ENCODE measurements at regions not wholly inside any gene's neighbourhood (a gene's known extent, or its start where the extent isn't known, plus 50 kb on each side); places are given as distances from the start of the nearest gene placed in this dataset.

DNA sequence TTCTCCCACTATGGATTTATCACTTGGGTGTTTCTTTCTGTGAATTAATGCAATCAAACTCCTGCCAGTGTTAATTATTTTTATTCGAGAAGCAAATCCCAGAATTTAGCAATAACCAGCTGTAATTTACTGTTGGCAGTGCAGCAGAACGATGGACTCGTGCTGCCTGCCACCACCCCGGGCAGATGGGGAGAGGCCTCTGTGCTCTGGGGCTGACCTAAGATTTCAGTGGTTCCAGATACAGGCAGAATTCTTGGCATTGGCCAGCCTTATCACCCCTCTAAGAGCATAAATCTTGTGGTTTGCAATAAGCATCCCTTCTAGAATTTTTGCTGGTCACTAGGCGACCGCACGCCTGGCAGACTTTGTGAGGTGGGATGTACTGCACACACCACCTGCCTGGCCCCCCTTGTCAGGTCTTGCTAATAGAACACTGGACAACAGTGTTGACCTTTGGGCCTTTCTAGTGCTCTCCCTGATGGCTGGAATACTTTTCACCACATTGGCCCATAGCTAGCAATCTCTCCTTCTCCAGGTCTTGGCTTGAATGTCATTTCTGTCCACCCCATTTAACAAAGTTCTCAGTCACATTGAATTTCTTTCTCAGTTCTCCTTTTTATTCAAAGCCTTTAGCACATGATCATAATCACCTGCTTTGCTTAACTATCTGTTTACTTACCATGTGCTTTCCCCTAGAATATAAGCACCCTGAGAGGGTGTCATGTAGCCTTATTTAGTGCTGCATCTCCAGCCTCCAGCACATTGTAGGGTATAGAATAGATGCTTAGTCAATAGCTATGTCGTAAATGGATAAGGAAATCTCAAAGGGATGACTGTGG, 122.1 kb upstream of the DYNLRB2 start:
- DNase-seq, result no peak

DNA sequence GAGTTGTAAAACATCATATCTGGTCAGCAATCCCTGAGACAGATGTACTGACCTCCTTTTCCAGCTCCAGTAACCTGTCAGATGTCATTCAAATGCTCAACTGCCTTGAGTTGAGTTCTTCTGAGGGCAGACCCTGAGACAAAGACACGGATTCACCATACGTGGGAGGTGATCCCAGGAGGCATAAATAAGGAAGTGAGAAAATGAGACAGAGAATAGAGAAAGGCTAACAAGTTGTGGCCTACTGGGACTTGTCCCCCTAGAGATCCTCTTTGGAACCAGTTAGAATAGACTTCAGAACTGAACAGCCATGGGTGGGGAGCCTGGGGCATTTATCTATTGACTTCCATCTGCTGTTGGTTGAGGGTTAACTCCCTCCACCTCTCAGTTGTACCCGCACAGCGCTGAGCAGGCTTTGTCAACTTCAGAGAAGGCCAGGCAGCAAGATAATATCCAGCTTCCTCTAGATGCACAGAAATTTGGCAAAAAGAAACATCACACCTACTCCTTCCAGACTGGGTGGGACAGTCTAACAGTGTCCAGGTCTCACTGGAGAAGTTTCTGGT, 123.0 kb upstream of the DYNLRB2 start:
- no peak for DNase-seq

DNA sequence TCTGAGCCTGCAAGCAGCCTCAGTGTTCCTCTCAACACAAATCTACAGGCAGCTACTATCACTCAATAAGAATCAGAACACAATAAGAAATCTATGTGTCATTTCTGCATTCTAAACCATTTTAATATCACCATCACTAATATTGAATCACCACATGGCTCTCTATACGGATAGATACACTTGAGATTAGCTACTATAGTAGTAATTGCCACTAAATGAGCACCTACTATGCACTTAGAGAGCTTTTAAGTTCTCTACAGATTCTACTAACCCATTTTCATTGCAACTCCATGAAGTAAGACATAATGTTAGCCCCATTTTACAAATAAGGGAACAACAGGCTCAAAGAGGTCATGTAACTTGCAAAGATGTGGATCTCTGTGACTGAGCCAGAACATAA, 132.8 kb upstream of the DYNLRB2 start:
- DNase-seq, result no peak

DNA sequence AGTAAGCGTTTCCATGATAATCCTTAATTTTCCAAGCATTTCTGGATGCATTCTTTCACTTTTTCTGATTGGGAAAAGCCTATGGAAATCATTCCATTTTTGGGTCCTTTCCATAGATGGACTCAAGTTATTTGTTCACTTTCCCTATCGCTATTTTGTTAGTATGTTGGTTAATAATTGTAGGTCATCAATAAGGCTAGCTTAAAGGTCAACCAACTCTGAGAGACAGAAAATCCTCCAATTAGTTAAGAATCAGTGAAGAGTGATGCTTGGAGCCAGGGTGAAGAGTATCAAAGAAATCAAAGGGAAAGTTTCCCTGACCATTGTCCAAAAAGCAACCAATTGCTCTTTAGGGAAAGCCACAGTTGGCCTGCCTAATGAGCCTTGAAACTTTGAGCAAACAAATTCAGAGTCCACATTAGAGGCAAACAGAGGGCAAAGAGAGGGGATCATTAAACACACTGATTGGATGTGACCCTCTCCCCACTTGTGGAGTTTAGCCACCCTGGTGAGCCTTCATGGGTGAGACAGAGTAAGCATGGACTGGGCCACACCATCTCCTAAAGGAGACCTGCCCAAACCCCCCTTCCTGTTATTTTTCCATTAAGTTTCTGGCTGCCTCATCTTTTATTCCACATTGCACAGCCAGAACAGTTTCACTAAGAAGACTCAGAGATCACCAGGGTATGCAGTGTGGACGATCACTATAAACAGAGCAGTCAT, 133.4 kb upstream of the DYNLRB2 start:
- no peak for DNase-seq

DNA sequence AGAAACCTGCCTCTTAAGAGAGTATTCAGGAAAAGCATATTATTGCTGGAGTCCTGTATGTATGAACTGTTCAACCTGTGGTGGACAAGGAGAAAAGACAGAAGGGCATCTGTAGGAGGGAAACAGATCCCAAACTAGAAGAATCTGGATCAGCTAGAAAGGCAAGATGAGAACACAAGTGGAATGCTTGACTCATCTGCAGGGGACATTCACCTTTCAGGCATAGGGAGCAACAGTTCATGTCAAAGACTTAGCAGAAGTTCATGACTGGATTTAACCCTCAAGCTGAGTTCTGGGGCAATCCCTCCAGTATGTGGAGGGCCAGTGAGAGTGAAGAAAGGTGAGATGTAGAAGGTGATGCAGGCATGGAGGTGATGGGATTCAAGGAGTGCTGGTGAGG, 135.9 kb upstream of the DYNLRB2 start:
- no peak for DNase-seq

DNA sequence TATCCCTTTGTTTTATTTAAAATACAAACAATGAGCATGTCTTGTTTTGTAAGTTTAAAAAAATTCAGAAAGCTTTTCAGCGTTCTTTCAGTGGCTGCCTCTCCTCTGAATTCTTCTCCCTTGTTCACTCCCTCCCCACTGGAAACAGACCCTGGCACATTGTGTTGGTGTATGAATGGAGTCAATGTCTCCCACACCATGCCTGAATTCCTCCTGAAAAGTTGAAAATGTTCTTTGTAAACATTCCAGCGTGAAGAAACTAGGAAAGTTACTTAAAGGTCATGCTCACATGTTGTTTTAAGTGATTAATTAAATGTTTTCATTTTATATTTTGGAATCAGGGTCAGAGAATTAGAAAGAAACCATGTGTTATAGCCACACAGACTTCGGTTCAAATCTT, 136.9 kb upstream of the DYNLRB2 start:
- no peak for DNase-seq

DNA sequence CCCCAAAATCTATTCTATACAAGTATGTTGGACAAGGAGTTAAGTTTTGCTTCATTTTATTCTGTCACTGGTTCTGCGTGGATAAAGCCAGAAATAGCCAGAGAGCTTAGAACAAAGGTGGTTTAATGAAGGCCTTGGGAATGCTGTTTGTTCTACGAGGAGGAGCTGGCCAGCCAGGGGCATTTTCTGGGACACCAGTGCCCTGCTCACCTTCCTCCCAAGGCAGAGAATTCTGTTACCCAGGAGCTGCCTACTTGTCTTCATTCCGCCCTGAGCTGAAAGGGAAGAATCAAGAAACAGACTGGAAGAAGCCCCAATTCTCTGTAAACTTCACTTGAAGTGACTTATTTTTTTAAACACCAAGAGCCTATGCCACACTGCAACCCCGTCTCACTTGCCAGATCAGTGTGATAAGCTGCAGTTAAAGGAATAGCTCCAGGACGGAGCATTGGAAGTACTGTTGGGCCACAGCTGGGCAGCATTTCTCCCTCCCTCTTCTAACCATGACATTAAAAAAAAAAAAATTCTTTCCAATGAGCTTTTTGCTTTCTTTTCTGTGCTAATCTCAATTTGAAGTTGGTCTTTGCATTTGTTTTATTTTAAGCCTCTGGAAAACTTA, 149.8 kb upstream of the DYNLRB2 start:
- DNase-seq, result no peak

DNA sequence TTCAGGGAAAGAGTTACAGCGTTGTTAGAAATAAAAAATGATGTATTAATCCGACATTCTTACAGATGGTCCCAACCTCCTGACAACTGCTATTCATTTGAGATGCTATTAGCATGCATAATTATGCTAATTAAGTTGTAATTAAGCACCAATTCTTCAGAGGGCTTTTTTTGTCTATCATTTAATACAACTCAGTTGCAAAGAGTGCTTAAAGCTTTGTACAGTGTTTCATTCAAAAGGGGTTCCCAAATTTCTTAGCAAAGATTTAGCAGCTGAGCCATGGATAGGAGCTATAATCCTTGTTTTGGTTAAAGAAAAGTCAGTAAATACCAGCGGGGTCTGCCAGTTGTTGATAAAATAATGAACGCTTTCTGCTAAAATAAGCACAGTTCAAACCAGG, 150.7 kb upstream of the DYNLRB2 start:
- DNase-seq, result no peak

DNA sequence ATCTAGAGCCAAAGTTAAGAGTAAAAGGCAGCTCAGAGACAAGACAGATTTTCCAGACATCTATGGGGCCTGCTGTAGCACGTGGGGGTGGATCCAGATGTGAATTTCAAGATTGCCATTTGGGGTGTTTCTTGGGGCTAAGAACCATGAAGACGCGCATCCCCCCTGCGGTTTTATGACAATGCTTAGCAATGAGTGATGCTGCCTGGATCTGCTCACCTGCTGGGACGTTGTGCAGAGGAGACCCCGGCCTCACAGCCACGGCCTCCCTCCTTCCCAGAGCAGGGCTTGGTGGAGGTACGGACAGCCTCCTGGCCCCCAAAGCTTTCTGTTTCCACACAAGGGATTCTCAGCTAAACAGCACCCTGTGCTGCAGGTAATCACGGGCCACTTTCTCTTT, 151.5 kb upstream of the DYNLRB2 start:
- no peak for DNase-seq

DNA sequence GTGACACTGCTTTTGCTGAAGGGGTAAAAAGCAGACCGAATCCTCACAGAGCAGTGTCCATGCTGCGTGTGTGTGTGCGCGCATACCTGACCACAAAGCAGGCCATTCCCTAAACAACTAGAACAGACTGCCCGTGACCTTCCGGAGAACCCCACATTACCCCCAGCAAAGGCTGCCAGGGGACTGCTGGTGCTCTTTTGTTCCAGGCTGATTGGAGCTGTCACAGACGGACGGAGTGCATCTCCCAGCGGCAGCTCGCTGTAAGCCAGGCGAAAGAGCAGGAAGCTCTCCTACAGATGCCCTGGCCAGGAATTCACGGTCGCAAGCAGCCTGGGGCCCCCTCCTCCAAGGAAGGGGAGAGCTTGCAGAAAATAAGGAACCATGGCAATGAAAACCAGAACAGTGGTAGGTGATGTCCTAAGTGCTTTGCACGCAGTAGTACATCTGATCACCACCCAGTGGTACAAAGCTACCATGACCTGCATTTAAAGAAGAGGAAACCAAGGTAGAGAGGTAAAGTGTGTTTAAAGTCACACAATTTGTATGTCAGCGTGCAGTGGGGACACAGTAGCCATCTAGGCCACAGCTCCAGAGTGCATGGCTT, 153.4 kb upstream of the DYNLRB2 start:
- no peak for DNase-seq

DNA sequence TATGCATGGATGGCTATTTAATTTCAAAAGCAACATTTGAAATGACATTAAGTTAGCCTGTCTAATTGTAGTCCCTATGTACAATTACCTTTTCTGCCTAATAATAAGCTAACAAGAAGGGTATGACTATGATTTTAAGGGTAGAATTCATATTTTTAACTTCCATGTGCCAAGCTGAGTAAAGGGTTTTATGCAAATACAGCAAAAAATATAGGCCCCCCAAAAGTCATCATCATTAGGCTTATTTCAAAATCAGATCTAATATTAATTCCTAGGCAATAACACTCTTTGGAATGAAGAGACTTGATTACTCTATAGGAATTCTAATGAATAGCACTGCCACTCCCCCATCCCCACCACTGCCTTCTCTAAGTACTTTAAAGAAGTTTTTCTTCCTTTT, 155.9 kb upstream of the DYNLRB2 start:
- no peak for DNase-seq

DNA sequence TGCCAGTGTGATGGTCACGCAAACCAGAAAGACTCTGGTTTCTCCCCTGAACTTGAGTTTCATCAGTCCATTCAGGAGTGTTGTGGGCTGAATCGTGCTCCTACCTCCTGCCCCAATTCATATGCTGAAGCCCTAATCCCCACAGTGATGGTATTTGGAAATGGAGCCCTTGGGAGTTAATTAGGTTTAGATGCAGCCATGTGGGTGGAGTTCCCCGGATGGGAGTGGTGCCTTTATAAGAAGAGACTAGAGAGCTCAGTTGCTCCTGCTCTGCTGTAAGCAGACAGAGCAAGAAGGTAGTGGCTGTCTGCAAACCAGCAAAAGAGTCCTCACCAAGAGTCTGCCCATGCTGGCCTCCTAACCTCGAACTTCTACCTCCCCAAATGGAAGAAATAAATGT, 160.3 kb upstream of the DYNLRB2 start:
- DNase-seq, result peak; percentile 38

DNA sequence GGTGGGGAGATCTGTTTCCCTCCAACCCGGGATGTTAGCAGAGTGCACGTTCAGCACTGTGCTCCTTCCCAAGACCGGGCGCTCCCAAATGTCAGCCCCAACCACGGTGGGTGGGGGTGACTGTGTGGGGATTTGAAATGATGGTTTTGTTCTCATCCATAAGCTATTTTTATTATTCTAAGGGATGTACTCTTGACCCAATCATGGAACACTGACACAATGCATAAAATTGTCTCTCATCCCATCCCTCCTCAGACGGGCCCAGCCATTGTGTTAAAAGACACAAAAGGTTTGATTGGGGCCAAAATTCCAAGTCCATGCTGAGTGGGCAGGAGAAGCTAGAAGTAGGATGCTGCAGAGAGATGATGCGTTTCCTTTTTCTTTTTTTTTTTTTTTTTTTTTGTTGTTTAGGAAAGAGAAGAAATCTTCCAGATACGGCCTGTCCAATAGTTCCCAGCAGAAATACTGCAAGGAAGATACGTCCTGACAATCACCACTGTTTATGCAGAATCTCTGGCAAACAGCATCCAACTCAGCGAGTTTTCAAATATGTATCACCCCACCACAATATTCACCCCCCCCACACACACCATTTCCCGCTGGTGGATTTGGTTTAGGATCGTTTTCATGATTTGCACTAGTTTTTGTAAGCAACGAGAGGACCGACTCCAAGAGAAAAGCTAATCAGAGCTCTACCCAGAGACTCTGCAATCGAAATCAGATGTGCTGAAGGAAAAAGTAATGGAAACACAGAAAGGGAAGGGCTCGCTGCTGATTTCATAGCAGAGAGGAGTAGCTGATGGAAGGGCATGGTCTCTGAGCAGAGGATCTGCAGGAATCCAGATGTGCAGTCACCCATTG, 163.5 kb upstream of the DYNLRB2 start:
- DNase-seq, result no peak

DNA sequence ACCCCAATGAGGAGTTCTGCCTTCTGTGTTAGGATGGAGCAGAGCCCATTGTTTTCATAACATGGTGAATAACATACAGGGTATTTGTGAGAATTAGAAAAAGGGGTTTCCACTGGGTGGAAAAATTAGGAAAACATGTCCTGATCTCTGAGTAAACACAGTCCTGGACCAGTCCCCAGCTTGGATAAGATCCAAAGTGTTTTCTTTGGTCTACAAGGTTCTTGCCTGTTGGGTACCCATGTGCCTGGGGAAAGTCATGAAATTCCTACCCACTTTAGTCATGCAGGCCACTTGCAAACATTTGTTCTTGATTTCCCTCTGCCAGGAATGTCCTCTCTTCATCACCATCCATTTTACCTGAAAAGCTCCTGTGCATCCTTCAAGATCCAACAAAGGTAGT, 164.8 kb upstream of the DYNLRB2 start:
- DNase-seq, result no peak

DNA sequence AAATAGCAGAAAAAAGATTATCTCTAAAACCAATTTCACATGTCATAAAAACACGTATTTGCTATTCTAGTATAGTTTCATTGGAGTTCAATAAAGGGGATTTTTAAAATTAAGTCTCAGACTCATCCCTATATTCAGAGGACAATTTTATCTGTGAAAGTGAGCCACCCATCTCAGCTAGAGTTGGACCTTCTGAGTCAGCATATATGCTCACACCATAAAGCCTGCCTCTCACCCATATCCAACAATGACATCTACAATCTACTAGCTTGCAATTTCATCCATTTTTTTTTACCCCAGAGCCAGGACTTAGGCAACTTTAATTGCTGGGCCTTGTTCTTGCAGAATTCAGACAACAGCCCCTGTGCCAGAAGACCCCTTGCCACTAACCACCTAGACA, 165.3 kb upstream of the DYNLRB2 start:
- DNase-seq, result no peak

DNA sequence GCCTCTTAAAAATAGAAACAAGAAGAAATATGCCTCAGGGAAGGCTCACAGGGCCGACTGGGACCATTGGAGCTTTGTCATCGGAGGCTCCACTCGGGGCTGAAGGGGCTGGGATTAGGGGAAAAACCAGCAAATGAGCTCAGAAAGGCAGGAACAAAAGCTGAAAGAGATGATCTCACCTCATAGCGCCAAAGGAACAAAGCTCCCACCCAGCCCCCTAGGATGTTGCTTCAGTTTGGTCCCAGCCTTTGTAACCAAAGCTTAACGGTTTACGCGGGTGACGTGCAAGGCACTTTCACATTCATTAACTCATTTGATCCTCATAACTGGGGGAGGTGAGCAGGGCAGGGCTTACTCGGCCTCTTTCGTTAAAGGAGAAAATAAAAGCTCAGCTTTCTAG, 168.5 kb upstream of the DYNLRB2 start:
- no peak for DNase-seq

DNA sequence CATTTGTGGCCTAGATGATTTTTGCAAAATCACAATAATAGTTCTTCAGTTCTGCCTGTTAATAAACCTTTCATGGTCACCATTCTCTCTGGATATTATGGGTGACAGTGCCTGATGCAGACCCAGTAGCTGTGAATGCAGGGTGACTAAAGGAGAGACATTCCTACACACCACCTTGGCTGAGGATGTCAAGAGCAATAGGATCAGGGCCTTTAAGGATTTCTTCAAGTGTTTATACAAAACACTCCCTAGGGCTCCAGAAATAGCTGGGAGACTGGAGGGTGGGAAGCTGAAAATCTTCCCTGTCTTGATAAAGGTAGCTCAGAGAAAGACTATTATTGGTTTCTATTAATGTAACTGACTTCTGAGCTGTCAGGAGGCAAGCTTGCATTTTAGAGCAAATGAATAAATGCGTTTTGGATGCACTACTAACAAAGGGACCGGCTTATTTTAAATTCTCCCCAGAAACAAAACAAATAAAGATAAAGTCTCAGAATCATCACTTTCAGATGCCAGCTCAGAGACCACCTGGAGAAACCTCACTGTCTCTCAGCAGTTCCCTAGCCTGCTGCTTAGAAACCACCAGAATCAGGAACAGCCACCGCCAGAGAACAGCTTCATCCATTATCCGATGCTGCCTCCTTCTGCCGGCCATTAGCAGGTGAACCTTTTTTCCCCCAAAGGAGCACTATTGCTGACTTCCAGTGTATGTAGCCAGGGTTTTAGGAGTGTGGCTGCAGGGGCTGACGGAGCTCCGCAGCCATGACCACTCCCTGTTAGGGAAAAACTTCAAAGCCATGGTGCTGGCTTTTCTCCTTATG, 171.4 kb upstream of the DYNLRB2 start:
- no peak for DNase-seq

DNA sequence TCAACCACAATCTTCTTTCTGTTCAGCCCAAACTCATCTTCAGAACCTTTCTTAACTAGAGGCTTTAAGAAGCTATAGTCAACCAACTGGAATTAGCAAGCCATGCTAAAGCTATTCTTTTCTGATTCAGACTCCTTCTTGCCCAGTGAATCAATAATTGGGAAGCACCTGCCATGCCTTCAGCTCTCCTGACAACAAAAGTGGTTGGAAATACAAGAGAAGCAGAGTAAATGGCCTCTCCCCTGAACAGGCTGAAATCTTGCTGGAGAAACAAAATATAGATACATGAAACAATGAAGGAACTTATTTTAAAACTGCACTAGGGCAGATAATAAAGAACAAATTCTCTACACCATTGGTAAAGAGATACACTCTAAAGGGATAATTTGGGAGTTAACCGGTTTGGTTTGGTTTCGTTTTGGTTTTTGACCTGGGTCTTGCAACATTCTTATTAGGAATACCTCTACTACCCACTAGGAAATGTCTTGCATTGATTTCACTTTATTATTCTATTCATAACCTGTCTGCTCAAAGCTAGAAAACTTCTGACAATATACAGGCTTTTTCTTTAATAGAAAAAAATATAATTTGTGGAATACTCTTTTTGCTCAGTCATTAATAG, 173.6 kb upstream of the DYNLRB2 start:
- no peak for DNase-seq

DNA sequence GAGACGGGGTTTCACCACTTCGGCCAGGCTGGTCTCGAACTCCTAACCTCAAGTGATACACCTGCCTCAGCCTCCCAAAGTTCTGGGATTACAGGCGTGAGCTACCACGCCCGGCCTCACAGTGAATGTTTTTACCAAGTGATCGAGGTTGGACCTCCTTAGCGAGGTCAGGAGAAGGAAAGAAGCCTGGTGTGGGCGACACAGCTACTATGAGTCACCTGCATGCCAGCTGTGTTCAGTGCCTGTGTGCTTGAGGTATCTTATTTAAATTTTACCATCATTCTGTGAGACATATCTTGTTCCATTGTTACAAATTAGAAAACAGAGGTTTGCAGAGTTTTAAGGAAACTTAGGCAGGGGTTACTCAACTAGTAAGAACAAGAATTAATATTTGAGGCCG, 174.8 kb upstream of the DYNLRB2 start:
- no peak for DNase-seq

DNA sequence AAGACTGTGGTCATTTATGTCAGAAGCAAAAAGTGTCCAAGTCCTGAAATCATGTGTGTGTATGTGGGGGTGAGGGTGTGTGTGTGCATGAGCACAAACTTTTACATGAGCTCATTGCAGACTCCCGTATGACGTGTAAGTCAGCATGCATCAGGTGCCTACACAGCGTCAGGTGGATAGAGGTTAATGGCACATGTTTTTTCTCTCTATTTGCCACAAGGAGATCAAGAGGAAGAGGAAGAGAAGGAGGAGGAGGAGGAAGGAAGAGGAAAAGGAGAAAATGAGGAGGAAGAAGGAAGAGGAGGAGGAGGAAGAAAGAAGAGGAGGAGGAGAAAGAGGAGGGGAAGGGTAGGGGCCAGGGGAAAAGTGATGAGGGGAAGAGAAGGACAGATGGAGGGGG, 178.0 kb upstream of the DYNLRB2 start:
- no peak for DNase-seq

DNA sequence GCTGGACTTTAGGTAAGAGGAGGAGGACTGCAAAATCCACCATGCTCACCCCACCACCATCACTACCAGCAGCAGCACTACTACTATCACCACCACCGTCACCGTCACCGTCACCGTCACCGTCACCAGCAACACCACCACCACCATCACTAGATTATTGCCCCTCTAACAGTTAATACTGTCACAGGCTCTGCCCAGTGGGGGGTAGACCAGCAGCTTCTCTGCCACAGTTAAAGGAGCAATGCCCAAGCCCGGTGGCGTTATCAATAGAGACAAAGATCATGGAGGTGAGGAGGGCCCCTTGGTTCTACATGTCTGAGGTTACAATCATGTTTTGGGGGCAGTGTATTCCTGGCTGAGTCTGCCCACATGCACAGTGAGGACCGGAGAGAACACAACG, 184.4 kb upstream of the DYNLRB2 start:
- DNase-seq, result no peak
